ENCODE measurements at regions not wholly inside any gene's neighbourhood (a gene's known extent, or its start where the extent isn't known, plus 50 kb on each side); places are given as distances from the start of the nearest gene placed in this dataset.

- DNase-seq (ENCODE audit: low spot score) = no peak
Observed at GRCh38 chr2:7468955-7469354, 551.7 kb downstream of the RNF144A start.

- no peak for DNase-seq (ENCODE audit: low spot score)
Observed at GRCh38 chr2:7471185-7471584, 554.0 kb downstream of the RNF144A start.

GRCh38 chr2:7472465-7472864, 555.3 kb downstream of the RNF144A start:
- DNase-seq (ENCODE audit: low spot score) = no peak

GRCh38 chr2:7473135-7473771, 556.0 kb downstream of the RNF144A start:
- no peak for DNase-seq (ENCODE audit: low spot score)

- no peak for DNase-seq (ENCODE audit: low spot score)
Observed at GRCh38 chr2:7476371-7476770, 559.2 kb downstream of the RNF144A start.

GRCh38 chr2:7479603-7480002, 562.4 kb downstream of the RNF144A start:
- DNase-seq (ENCODE audit: low spot score) = no peak

- no peak for DNase-seq (ENCODE audit: low spot score)
Observed at GRCh38 chr2:7480431-7480830, 563.2 kb downstream of the RNF144A start.

- no peak for DNase-seq (ENCODE audit: low spot score)
Observed at GRCh38 chr2:7490672-7491071, 573.5 kb downstream of the RNF144A start.

- DNase-seq (ENCODE audit: low spot score) = no peak
Observed at GRCh38 chr2:7492719-7493118, 575.5 kb downstream of the RNF144A start.

GRCh38 chr2:7497178-7497577, 580.0 kb downstream of the RNF144A start:
- no peak for DNase-seq (ENCODE audit: low spot score)

GRCh38 chr2:7499018-7499417, 581.8 kb downstream of the RNF144A start:
- DNase-seq (ENCODE audit: low spot score) = no peak

- DNase-seq (ENCODE audit: low spot score) = no peak
Observed at GRCh38 chr2:7502336-7502735, 585.1 kb downstream of the RNF144A start.

GRCh38 chr2:7508296-7508943, 591.2 kb downstream of the RNF144A start:
- DNase-seq (ENCODE audit: low spot score) = no peak

GRCh38 chr2:7510353-7510752, 593.1 kb downstream of the RNF144A start:
- no peak for DNase-seq (ENCODE audit: low spot score)

- DNase-seq (ENCODE audit: low spot score) = no peak
Observed at GRCh38 chr2:7513834-7514233, 596.6 kb downstream of the RNF144A start.

- no peak for DNase-seq (ENCODE audit: low spot score)
Observed at GRCh38 chr2:7515327-7515726, 598.1 kb downstream of the RNF144A start.

GRCh38 chr2:7516484-7517063, 599.4 kb downstream of the RNF144A start:
- DNase-seq (ENCODE audit: low spot score) = no peak

- no peak for DNase-seq (ENCODE audit: low spot score)
Observed at GRCh38 chr2:7517088-7517487, 599.9 kb downstream of the RNF144A start.

GRCh38 chr2:7517851-7518250, 600.6 kb downstream of the RNF144A start:
- no peak for DNase-seq (ENCODE audit: low spot score)

- no peak for DNase-seq (ENCODE audit: low spot score)
Observed at GRCh38 chr2:7523481-7524120, 606.4 kb downstream of the RNF144A start.

GRCh38 chr2:7524195-7524594, 607.0 kb downstream of the RNF144A start:
- DNase-seq (ENCODE audit: low spot score) = no peak

GRCh38 chr2:7525746-7526145, 608.5 kb downstream of the RNF144A start:
- DNase-seq (ENCODE audit: low spot score) = no peak

GRCh38 chr2:7527165-7527722, 610.0 kb downstream of the RNF144A start:
- DNase-seq (ENCODE audit: low spot score) = no peak
